Uterus (tissue), 3 donors: ENCODE measurements at regions not wholly inside any gene's neighbourhood (a gene's known extent, or its start where the extent isn't known, plus 50 kb on each side); places are given as distances from the start of the nearest gene placed in this dataset.
"Not testable (repeated sequence)": the region's sequence is repeated elsewhere in the genome, so short reads cannot be mapped to it uniquely, and the experiment has no call there.

ENCODE experiments used
- DNase-seq, 2 donors: peaks; one replicate each; pipeline ENCODE4 v3.0.0-alpha.2; 2019 to 2020
- H3K27ac ChIP-seq, 2 donors: fragments of 200-600 bp; sonication (generic); 1 replicate in 1 of 2; 2 replicates in 1 of 2; pipeline ENCODE4 v1.5.1; 2016 to 2018
- H3K27me3 ChIP-seq, 2 donors: fragments of 200-600 bp; sonication (generic); one replicate each; pipeline ENCODE4 v1.5.1; 2018 to 2019; ENCODE audit warnings: control low read depth in 1 of 2
- H3K36me3 ChIP-seq, 2 donors: fragments of 200-600 bp; sonication (generic); one replicate each; pipeline ENCODE4 v1.5.1; 2019; ENCODE audit warnings: control low read depth in 1 of 2
- H3K4me1 ChIP-seq, 2 donors: fragments of 200-600 bp; sonication (generic); one replicate each; pipeline ENCODE4 v1.5.1; 2018 to 2019; ENCODE audit warnings: control low read depth in 1 of 2
- H3K4me3 ChIP-seq, 2 donors: fragments of 200-600 bp; sonication (generic); 1 replicate in 1 of 2; 2 replicates in 1 of 2; pipeline ENCODE4 v1.5.1; 2018 to 2019; ENCODE audit warnings: mild to moderate bottlenecking in 1 of 2
- H3K9me3 ChIP-seq, 2 donors: fragments of 200-600 bp; sonication (generic); one replicate each; pipeline ENCODE4 v1.5.1; 2019; ENCODE audit warnings: control low read depth in 1 of 2
- POLR2A ChIP-seq, 2 donors: fragments of 450-650 bp; IDR thresholded peaks; one replicate each; pipeline ENCODE4 v1.6.1; 2016; ENCODE audit warnings: antibody characterized with exemption in 2 of 2, mild to moderate bottlenecking in 1 of 2, moderate library complexity in 1 of 2
- intact Hi-C: fragments of 100-400 bp; cut with DNase I; formaldehyde crosslinking; loops from one replicate; pipeline ENCODE4 v1.15.1; 2023; ENCODE audit warnings: low total_unique reads
- TF ChIP-seq, protein P1 (sequence below), 4 experiments: fragments of 200-600 bp in 2 of 4; fragments of 450-650 bp in 2 of 4; sonication (generic) in 2 of 4; IDR thresholded peaks; one replicate each; pipeline ENCODE4 v1.5.1; 2016 to 2019; ENCODE audit warnings: antibody characterized with exemption in 4 of 4, mild to moderate bottlenecking in 2 of 4, moderate library complexity in 1 of 4
- donor health status: DM: yes; HTN: yes; CAD: no.

DNA sequence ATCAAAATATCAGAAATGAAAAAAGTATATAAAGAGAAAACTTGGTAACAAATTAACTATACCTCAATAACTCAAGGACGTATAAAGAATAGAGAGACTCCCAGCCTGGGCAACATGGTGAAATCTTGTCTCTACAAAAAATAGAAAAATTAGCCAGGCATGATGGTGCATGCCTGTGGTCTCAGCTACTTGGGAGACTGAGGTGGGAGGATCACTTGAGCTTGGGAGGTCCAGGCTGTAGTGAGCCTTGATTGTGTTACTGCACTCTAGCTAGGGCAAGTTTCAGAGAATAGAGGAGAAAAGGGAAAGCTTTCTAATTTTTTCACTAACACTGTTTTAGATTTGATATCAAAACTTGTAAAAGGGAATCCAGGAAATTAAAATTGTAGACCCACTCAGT, 295.9 kb downstream of the GJA1 start:
- DNase-seq: no peak
- no peak for TF ChIP-seq POLR2A (IDR thresholded peaks at IDR 0.05)
- TF ChIP-seq, protein P1, sequence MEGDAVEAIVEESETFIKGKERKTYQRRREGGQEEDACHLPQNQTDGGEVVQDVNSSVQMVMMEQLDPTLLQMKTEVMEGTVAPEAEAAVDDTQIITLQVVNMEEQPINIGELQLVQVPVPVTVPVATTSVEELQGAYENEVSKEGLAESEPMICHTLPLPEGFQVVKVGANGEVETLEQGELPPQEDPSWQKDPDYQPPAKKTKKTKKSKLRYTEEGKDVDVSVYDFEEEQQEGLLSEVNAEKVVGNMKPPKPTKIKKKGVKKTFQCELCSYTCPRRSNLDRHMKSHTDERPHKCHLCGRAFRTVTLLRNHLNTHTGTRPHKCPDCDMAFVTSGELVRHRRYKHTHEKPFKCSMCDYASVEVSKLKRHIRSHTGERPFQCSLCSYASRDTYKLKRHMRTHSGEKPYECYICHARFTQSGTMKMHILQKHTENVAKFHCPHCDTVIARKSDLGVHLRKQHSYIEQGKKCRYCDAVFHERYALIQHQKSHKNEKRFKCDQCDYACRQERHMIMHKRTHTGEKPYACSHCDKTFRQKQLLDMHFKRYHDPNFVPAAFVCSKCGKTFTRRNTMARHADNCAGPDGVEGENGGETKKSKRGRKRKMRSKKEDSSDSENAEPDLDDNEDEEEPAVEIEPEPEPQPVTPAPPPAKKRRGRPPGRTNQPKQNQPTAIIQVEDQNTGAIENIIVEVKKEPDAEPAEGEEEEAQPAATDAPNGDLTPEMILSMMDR (IDR thresholded peaks at IDR 0.05): no peak
- Histone ChIP-seq H3K27ac (no peak overlapping the region), H3K9me3 (no peaks in the 10 kb centered on the region), H3K4me1 (no peaks in the 10 kb centered on the region), H3K27me3 (no peaks in the 10 kb centered on the region), H3K4me3 (no peak overlapping the region), H3K36me3 (no peaks in the 10 kb centered on the region)
- intact Hi-C loops: no loop called here

- no peak overlapping the region for H3K27ac ChIP-seq
- no peaks in the 10 kb centered on the region for H3K4me1 ChIP-seq
- no peaks in the 10 kb centered on the region for H3K36me3 ChIP-seq
- no peak for TF ChIP-seq POLR2A (IDR thresholded peaks at IDR 0.05)
- TF ChIP-seq, protein P1 (IDR thresholded peaks at IDR 0.05): no peak
- intact Hi-C loops: no loop called here
- no peak for DNase-seq
- H3K27me3 ChIP-seq: no peaks in the 10 kb centered on the region
- H3K4me3 ChIP-seq: no peak overlapping the region
- no peaks in the 10 kb centered on the region for H3K9me3 ChIP-seq
Measured at GRCh38 chr6:121732641-121733040, 297.2 kb downstream of the GJA1 start.

GRCh38 chr6:121733234-121733633, 297.8 kb downstream of the GJA1 start:
- Histone ChIP-seq H3K27me3 (no peaks in the 10 kb centered on the region), H3K4me3 (no peak overlapping the region), H3K36me3 (no peaks in the 10 kb centered on the region), H3K27ac (no peak overlapping the region), H3K4me1 (no peaks in the 10 kb centered on the region), H3K9me3 (no peaks in the 10 kb centered on the region)
- no peak for TF ChIP-seq POLR2A (IDR thresholded peaks at IDR 0.05)
- TF ChIP-seq, protein P1 (IDR thresholded peaks at IDR 0.05): no peak
- intact Hi-C loops: no loop called here
- no peak for DNase-seq

- H3K27me3 ChIP-seq, intact Hi-C loops, H3K4me3 ChIP-seq, H3K27ac ChIP-seq, H3K4me1 ChIP-seq, DNase-seq, H3K9me3 ChIP-seq, H3K36me3 ChIP-seq: not testable (repeated sequence)
Measured at GRCh38 chr6:121740188-121740587, 304.7 kb downstream of the GJA1 start.

DNA sequence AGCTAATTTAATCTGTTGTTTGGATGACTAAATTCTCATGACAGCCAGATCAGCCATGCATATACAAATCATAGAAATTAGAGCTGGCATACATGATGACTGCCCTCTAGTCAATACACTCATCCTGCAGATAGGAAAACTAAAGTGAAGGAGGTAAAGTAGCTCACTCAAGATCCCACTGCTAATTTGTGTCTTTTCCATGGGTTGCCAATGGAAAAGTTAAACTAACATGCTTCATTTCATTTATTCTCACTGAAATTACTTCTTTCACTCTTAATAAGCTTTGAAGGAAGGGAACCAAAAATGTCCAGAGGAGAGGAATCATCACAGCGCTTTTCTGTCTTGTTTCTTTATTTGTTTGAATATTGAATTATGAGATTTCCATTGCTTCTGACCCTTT, 308.2 kb downstream of the GJA1 start:
- TF ChIP-seq, protein P1 (IDR thresholded peaks at IDR 0.05): no peak
- no peak for TF ChIP-seq POLR2A (IDR thresholded peaks at IDR 0.05)
- Histone ChIP-seq H3K27me3 (no peaks in the 10 kb centered on the region), H3K4me3 (no peak overlapping the region), H3K4me1 (no peaks in the 10 kb centered on the region), H3K27ac (no peak overlapping the region), H3K9me3 (no peaks in the 10 kb centered on the region), H3K36me3 (no peaks in the 10 kb centered on the region)
- DNase-seq: no peak
- intact Hi-C loops: no loop called here

- no peak for DNase-seq
- TF ChIP-seq, protein P1 (IDR thresholded peaks at IDR 0.05): no peak
- no peak for TF ChIP-seq POLR2A (IDR thresholded peaks at IDR 0.05)
- H3K4me1 ChIP-seq: no peaks in the 10 kb centered on the region
- H3K36me3 ChIP-seq: no peaks in the 10 kb centered on the region
- H3K9me3 ChIP-seq: no peaks in the 10 kb centered on the region
- H3K27me3 ChIP-seq: no peaks in the 10 kb centered on the region
- intact Hi-C loops: no loop called here
- H3K4me3 ChIP-seq: no peak overlapping the region
- no peak overlapping the region for H3K27ac ChIP-seq
Measured at GRCh38 chr6:121748376-121748775, 312.9 kb downstream of the GJA1 start.
